Spleen (tissue), 7 donors: ENCODE measurements at regions not wholly inside any gene's neighbourhood (a gene's known extent, or its start where the extent isn't known, plus 50 kb on each side); places are given as distances from the start of the nearest gene placed in this dataset.

Source experiments
- POLR2A ChIP-seq, 3 donors: fragments of 450-650 bp; IDR thresholded peaks; one replicate each; pipeline ENCODE4 v1.5.1; 2017; ENCODE audit warnings: antibody characterized with exemption in 3 of 3, mild to moderate bottlenecking in 1 of 3
- TF ChIP-seq, protein P1 (sequence below), 11 experiments: fragments of 200-600 bp in 7 of 11; fragments of 450-650 bp in 4 of 11; sonication (generic) in 4 of 11; IDR thresholded peaks in 8 of 11; conservative IDR thresholded peaks in 3 of 11; 1 replicate in 7 of 11; 2 replicates in 4 of 11; pipeline versions ENCODE4 v1.4.0 to v1.8.0; 2016 to 2021; ENCODE audit warnings: antibody characterized with exemption in 11 of 11, inconsistent platforms in 4 of 11, mild to moderate bottlenecking in 1 of 11
- donor health status: DM: no; HTN: no; CAD: no; lungs with moderate emphysema.
- donor health status: DM: no; HTN: no; CAD: no.
- donor health status: DM: no; HTN: no; CAD: no.

DNA sequence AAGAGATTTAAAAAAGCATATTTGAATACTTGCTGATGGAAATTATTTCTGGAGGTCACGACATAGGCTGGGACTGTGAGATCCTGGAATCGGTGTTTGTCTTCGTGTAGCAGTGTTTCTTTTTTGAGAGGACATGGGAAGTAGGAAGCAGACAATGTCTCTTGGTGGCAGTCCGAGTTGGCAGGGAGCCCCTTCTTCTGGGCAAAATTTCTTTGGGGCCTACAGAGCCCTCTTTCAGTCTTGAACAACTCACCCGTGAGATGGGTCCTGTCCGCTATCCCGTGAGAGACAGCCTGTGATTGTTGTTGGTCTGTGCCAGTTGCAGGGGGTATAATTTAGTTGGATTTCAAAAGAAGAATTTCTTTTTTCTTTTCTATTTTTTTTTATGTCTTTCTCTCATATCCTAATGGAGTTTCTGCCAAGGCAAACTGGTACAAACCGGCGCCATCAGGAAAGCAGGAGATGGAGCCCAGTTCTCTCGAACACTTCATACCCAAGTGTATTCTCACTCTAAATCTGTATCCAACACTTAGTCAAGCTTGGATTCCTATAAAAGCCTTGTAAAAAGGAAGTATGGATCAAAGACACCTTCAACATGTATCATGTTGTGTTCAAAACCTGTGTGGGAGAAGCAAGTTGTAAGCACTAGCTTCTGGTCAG, 785.1 kb downstream of the MAFB start:
- TF ChIP-seq POLR2A (IDR thresholded peaks at IDR 0.05): no peak
- TF ChIP-seq, protein P1, sequence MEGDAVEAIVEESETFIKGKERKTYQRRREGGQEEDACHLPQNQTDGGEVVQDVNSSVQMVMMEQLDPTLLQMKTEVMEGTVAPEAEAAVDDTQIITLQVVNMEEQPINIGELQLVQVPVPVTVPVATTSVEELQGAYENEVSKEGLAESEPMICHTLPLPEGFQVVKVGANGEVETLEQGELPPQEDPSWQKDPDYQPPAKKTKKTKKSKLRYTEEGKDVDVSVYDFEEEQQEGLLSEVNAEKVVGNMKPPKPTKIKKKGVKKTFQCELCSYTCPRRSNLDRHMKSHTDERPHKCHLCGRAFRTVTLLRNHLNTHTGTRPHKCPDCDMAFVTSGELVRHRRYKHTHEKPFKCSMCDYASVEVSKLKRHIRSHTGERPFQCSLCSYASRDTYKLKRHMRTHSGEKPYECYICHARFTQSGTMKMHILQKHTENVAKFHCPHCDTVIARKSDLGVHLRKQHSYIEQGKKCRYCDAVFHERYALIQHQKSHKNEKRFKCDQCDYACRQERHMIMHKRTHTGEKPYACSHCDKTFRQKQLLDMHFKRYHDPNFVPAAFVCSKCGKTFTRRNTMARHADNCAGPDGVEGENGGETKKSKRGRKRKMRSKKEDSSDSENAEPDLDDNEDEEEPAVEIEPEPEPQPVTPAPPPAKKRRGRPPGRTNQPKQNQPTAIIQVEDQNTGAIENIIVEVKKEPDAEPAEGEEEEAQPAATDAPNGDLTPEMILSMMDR (IDR thresholded peaks at IDR 0.05 in 8 of 11, conservative IDR thresholded peaks at IDR 0.05 in 3 of 11): no peak
